Loucy (cell line): ENCODE measurements at regions not wholly inside any gene's neighbourhood (a gene's known extent, or its start where the extent isn't known, plus 50 kb on each side); places are given as distances from the start of the nearest gene placed in this dataset.

Source experiments
- EZH2phosphoT487 ChIP-seq: fragments of 200-600 bp; IDR thresholded peaks from 2 replicates; pipeline ENCODE4 v1.6.1; 2018; ENCODE audit warnings: antibody characterized with exemption, mild to moderate bottlenecking, moderate library complexity, borderline replicate concordance
- TF ChIP-seq, protein P1 (sequence below): fragments of 200-600 bp; sonication (generic); conservative IDR thresholded peaks from 2 replicates; pipeline ENCODE4 v1.5.1; 2014; ENCODE audit warnings: mild to moderate bottlenecking, antibody characterized with exemption, low read length

GRCh38 chr14:34064349-34064748 lies 113.5 kb upstream of the EGLN3 start:
- TF ChIP-seq, protein P1, sequence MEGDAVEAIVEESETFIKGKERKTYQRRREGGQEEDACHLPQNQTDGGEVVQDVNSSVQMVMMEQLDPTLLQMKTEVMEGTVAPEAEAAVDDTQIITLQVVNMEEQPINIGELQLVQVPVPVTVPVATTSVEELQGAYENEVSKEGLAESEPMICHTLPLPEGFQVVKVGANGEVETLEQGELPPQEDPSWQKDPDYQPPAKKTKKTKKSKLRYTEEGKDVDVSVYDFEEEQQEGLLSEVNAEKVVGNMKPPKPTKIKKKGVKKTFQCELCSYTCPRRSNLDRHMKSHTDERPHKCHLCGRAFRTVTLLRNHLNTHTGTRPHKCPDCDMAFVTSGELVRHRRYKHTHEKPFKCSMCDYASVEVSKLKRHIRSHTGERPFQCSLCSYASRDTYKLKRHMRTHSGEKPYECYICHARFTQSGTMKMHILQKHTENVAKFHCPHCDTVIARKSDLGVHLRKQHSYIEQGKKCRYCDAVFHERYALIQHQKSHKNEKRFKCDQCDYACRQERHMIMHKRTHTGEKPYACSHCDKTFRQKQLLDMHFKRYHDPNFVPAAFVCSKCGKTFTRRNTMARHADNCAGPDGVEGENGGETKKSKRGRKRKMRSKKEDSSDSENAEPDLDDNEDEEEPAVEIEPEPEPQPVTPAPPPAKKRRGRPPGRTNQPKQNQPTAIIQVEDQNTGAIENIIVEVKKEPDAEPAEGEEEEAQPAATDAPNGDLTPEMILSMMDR, result no peak
- no peak for TF ChIP-seq EZH2phosphoT487
